Colon (tissue), 2 donors: ENCODE measurements at regions not wholly inside any gene's neighbourhood (a gene's known extent, or its start where the extent isn't known, plus 50 kb on each side); places are given as distances from the start of the nearest gene placed in this dataset.

Experiments
- FAIRE-seq: peaks from 2 replicates; lab custom pipeline; 2012; peaks lifted over from hg19 to GRCh38; lab: Jason Lieb, UNC
- donor health status: control.
- donor health status: control.

- no peak for FAIRE-seq
These were observed 1035.7 kb downstream of the BCL11B start for GRCh38 chr14:98236314-98236713.

- no peak for FAIRE-seq
These were observed 1034.1 kb downstream of the BCL11B start for GRCh38 chr14:98237939-98238338.

DNA sequence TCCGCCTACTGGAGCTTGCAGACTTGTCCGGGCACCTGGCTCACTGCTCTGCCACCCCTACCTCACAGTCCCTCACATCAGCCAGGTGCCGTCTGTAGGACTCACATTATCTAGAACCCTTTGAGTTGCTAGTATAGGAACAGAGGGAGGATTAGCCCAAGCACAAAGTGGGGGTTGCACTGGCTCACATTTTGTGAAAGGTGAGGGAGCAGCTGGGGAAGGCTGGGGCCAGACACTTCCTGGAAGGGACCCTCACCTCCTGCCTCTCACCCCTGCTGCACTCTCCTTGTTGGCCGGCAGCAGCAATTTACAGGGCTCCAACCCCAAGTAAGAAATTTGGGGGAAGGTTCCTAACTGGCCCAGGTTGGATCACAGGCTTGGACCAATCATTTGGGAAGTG lies 1031.6 kb downstream of the BCL11B start:
- no peak for FAIRE-seq

- FAIRE-seq: no peak
These were observed 1029.1 kb downstream of the BCL11B start for GRCh38 chr14:98242903-98243302.

DNA sequence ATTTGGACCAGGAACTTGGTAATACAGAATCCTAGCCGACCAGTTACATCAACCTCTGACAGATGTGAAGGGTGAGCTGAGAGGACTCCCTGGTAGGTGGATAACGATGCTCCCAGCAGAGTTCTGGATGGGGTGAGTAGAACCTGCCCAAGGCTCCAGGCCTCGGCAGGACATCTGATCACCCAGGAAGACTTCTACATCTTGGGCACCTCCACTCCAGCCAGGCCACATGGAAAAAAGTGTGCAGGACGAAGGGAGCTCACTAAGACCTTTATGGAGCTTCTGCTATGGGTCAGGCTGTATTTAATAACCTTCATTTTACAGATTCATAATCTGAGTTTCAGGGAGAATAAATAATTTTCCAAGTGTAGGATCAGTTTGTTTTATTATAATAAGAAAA lies 1028.7 kb downstream of the BCL11B start:
- FAIRE-seq: no peak

DNA sequence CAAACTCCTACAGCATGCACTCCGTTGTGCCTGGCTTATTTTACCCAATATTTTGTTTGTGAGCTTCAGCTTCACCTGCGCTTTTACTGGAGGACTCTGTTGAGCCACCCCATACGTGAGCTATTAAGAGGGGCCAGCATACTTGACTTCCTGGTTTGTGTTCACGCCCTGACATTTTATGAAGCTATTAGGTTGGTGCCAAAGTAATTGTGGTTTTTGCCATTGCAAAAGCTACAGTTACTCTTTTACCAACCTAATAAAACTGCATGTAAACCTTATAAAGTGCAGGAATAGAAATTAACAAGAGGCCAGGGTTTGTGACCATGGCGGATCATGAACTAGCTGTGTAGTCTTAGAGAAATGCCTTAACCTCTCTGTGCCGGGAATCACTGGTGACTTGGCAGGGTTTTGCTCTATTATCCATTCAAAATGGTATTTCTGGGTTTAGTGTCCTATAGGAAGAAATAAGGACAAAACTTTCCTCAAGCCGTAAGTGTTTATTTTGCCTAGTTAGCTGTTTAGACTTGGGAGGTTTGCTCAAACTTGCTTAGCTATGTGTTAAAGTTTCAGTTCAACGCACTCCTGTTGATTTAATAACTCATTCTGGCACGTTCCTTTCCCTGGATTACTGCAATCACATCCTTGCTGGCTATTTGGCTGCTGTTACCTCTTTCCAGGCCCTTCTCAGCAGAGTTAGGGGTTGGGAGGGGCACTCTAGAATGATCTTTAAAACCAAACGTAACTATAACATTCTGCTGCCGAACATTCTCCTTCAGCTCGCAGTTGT lies 1027.6 kb downstream of the BCL11B start:
- no peak for FAIRE-seq

DNA sequence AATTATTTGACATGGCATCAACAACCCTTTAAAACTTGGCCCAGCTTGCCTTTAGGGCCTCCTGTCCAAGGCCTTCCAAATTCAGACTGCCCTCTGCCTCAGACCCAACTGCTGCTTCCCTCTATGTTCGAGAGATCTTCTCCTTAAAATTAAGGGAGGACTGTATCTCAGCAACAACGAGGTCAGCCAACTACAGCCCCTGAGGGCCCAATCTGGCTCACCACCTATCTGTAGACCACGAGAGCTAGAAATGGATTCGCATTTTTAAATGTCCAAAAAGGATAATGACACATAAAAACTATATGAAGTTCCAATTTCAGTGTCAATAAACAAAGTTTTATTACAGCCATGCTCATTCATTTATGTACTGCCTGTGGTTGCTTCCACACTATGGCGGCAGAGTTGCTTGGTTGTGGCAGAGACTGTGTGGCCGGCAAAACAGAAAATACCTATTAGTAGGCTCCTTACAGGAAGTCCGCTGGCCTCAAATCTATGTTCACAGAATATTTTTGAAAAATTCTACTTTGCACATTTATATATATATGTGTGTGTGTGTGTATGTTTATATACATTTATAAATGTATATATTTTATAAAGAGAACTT lies 1026.9 kb downstream of the BCL11B start:
- FAIRE-seq: no peak

DNA sequence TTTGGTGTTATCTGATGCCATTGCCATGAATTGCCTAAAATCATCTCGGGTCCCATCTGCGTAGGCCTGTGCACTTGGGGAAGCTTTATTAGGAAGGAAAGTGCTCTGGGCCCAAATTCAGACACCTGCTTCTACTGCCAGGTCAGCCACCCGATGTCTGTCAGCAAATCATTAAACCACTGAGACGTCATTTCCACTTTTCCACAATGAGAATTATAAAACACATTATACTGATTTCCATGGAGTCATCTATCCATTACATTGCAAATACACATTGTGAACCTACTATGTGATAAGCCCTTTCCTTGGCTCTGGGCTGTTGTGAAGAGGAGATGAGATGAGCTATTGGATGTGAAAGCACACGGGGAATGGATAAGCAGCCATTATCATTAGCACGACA lies 1022.9 kb downstream of the BCL11B start:
- no peak for FAIRE-seq

DNA sequence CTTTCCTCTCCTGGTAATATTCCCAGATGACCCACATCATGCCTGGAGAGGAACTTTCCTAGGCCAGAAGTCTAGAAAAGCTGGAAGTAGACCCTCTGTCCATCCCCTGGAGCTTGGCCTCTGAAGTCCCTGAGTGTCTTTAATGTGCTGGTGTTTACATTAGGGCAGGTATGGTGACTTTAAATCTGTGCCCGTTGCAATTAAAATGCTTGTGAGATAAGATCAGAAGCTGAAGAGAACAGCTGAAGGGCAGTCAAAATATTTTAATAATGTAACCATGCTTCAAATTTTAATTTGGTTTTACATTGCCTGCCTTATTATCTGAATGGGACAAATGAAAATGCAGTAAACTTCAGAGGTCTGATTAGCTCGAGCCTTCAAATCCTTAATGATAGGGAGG lies 1022.5 kb downstream of the BCL11B start:
- FAIRE-seq: no peak

GRCh38 chr14:98252820-98253219 lies 1019.2 kb downstream of the BCL11B start:
- no peak for FAIRE-seq

GRCh38 chr14:98259881-98260280 lies 1012.1 kb downstream of the BCL11B start:
- no peak for FAIRE-seq

GRCh38 chr14:98262566-98262965 lies 1009.4 kb downstream of the BCL11B start:
- FAIRE-seq: no peak

DNA sequence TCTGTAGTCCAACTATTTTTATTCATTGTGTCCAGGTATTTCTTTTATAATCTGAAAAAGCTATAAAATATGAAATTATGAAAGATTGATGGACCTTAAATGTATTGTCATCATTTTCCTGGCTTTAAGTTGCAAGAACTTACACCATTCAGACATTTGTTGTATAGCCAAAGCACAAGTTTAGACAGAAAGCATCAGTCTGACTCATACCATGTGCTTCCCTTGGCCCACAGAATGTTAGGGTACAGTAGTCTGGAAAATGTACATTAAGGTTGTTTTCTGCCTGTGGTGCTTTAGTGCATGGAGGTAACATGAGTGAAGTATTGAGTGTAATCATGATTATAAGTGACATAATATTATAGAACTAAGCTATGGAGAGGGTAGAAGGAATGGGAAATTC lies 1002.5 kb downstream of the BCL11B start:
- FAIRE-seq: no peak

DNA sequence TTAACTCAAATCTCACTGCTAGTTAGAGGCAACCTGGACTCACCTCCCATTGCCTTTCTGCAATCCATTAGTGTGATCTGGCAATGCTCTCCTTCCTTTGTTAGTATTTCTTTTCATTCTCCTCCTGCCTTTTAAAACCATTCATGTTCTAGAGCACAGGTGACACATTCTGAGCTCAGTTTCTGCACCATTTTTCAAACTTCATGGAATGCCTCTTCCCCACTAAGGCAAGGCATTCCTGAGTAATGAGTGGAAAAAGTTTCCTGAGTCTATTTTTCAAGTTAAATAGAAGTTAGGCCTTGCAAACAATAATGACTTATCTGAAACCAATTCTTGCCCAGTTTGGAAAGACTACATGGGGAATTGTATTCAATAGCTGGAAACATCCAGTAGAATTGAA lies 1001.8 kb downstream of the BCL11B start:
- FAIRE-seq: no peak

GRCh38 chr14:98274596-98274995 lies 997.4 kb downstream of the BCL11B start:
- FAIRE-seq: no peak

DNA sequence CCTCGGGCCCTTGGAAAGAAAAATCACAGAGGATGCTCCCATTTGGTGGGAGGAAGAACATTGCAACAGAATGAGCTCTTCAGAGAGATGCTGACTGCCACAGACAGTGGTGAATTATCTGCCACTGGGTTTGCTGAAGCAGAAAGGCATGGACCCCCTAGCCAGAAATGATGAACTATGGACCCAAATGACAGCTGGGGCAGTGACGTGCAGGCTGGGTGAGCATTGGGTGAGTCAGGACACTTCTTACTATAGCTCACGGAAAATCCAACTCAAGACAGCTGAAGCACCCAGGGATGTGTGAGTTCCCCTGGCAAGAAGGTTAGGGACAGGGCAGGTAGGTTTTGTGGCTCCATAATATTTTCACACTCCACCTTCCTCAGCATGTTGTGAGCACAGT lies 993.2 kb downstream of the BCL11B start:
- no peak for FAIRE-seq

DNA sequence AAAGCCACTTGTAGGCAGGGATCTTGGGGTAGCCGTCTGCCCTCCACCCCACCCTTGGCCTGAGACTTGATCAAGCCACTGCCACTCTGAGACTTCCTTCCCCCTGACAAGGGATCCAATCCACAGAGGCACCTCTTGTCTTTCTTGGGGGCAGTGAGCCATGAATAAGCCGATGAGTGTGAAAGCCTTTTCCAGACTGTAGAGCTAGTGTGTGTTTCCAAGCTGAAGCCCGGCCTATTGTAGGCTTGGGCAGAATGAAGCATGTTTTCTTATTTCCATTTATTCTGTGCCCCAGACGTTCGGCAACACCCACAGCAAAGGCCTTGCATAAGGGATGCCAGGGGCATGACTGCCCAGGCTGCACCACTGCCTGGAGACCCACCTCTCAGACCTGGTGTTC lies 991.6 kb downstream of the BCL11B start:
- no peak for FAIRE-seq

GRCh38 chr14:98288825-98289224 lies 983.2 kb downstream of the BCL11B start:
- no peak for FAIRE-seq

DNA sequence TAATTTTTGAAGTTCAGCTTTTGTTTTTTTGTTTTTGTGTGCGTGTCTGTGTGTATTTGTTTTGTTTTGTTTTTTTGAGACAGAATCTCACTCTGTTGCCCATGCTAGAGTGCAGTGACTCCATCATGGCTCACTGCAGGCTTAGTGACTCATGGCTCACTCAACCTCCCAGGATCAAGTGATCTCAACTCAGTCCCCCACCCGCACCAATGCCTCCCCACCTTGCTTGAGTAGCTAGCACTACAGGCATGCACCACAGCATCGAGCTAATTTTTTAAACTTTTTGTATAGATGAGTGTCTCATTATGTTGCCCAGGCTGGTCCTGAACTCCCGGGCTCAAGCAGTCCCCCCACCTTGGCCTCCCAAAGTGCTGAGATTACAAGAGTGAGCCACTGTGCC lies 981.4 kb downstream of the BCL11B start:
- FAIRE-seq: no peak

DNA sequence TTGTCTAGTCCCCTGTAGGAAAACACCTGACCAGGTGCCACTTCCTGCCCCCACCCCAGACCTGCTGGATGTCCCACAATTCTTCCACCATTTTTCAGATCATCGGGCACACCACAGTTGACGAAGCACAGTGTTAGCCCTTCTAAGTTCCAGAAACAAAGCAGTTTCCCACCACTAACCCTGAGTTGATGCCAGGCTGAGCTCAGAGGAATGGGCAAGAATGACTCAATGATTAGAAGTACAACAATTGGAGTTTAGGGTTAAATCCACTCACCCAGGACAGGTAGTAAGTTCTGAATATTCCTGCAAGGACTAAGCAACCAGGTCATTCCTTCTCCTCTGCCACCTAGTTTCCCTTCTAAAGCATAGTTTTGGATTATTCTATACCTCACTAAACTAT lies 979.8 kb downstream of the BCL11B start:
- no peak for FAIRE-seq

- no peak for FAIRE-seq
These were observed 978.4 kb downstream of the BCL11B start for GRCh38 chr14:98293576-98293975.

DNA sequence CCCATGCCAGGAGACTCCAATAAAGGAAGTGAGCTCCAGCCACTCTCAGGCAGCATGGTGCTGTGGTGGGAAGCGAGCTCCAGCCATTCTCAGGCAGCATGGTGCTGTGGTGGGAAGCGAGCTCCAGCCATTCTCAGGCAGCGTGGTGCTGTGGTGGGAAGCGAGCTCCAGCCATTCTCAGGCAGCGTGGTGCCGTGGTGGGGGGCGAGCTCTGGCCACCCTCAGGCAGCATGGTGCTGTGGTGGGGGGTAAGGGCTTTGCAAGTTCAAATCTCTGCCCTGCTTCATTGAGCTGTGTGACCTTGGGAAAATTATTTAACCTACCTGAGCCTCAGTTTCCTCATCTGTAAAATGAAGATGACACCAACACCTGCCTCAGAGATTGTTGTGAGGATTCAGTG lies 975.1 kb downstream of the BCL11B start:
- no peak for FAIRE-seq

DNA sequence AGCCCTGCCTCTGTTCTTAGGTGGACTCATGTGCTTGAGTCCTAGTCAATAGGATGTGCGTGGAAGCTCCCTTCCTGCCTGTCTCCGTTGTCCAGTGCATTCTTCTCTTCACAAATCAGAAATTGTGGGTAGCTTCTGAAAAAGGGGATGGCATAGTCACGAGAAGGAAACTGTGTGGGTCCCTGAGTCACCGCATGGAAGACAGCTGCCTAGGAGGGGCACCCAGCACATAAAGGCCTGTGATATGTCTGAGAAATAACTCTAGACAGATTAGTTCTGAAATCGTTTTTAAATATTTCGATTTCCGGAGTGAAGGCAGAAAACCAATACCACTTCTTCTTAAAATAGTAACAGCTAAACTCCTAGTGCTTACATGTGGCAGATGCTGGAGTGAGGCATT lies 974.4 kb downstream of the BCL11B start:
- FAIRE-seq: no peak
